ENCODE measurements at regions not wholly inside any gene's neighbourhood (a gene's known extent, or its start where the extent isn't known, plus 50 kb on each side); places are given as distances from the start of the nearest gene placed in this dataset.
"Not testable (repeated sequence)": the region's sequence is repeated elsewhere in the genome, so short reads cannot be mapped to it uniquely, and the experiment has no call there.

GRCh38 chr6:75003984-75004383, 201.9 kb downstream of the COL12A1 start:
- TF ChIP-seq CTCF, POLR2A (IDR thresholded peaks at IDR 0.05): not testable (repeated sequence)
